ENCODE measurements at regions not wholly inside any gene's neighbourhood (a gene's known extent, or its start where the extent isn't known, plus 50 kb on each side); places are given as distances from the start of the nearest gene placed in this dataset.

DNA sequence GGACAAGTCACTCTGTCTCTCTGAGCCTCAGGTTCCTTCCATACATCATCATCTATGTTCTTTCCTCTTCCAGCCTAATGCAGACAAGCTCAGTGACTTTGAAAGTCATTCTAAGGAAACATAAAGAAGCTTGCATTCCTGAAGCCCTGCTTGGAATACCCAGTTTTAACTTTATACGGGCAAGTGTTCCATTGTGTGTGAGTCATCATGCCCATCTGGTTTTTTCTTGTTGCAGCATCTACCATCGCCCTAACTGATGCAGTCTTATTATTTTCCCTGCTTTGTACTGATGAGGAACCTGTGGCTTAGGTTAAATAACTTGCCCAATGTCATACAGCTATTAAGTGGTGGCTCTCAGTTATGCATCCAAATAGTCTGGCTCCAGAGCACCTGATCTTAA, 177.9 kb upstream of the RAI2 start:
- no peaks in the 10 kb centered on the region for H3K9me3 Mint-ChIP-seq (ENCODE audit: unreplicated experiment)
- peaks cover 6% of the 10 kb centered on the region for H3K27me3 Mint-ChIP-seq (ENCODE audit: insufficient read depth, unreplicated experiment)
- no peaks in the 10 kb centered on the region for H3K27me3 ChIP-seq (replicated peaks; ENCODE audit: control insufficient read depth, insufficient read depth, low read length)
- no peaks in the 10 kb centered on the region for H3K36me3 Mint-ChIP-seq (ENCODE audit: insufficient read depth, unreplicated experiment)
- no TSS peak for BruUV-seq (replicated peaks)
- CTCF ChIA-PET, result no interaction called here
- H3K9me3 ChIP-seq, result no peaks in the 10 kb centered on the region
- intact Hi-C loops (cut with micrococcal nuclease; ENCODE audit: unreplicated experiment), result no loop called here
- no peak overlapping the region for H3K27ac Mint-ChIP-seq (ENCODE audit: unreplicated experiment)
- H3K4me3 Mint-ChIP-seq (ENCODE audit: unreplicated experiment), result no peak overlapping the region
- H3K4me3 ChIP-seq (ENCODE audit: low read depth, low read length), result no peak overlapping the region
- no peaks in the 10 kb centered on the region for H3K4me1 Mint-ChIP-seq (ENCODE audit: low read depth, unreplicated experiment)
- POLR2A ChIA-PET, result no interaction called here
- H3K36me3 ChIP-seq (ENCODE audit: control insufficient read depth, insufficient read depth, low read length), result no peaks in the 10 kb centered on the region
- no peaks in the 10 kb centered on the region for H3K4me1 ChIP-seq
- no peak for DNase-seq
- TF ChIP-seq, protein P1, sequence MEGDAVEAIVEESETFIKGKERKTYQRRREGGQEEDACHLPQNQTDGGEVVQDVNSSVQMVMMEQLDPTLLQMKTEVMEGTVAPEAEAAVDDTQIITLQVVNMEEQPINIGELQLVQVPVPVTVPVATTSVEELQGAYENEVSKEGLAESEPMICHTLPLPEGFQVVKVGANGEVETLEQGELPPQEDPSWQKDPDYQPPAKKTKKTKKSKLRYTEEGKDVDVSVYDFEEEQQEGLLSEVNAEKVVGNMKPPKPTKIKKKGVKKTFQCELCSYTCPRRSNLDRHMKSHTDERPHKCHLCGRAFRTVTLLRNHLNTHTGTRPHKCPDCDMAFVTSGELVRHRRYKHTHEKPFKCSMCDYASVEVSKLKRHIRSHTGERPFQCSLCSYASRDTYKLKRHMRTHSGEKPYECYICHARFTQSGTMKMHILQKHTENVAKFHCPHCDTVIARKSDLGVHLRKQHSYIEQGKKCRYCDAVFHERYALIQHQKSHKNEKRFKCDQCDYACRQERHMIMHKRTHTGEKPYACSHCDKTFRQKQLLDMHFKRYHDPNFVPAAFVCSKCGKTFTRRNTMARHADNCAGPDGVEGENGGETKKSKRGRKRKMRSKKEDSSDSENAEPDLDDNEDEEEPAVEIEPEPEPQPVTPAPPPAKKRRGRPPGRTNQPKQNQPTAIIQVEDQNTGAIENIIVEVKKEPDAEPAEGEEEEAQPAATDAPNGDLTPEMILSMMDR (IDR thresholded peaks at IDR 0.05; ENCODE audit: insufficient read depth in 1 of 2, low read depth in 1 of 2, low read length in 1 of 2, severe bottlenecking in 1 of 2, unreplicated experiment in 1 of 2), result no peak

DNA sequence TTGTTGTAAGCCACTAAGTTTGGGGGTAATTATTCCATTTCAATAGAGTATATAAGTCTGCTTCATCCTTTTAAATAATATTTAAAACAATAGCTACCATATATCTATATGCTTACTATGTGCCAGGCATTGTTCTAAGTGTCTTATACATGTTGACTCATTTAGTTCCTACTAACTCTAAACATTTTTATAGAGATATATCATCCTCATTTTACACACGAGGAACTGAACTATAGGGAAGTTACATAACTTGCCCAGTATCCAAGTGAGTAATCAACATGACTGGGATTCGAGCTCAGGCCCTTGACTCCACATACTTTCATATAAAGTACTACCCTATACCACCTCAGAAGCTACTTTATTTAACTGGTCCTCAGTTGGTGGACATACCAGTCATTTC, 175.3 kb upstream of the RAI2 start:
- no peaks in the 10 kb centered on the region for H3K9me3 Mint-ChIP-seq (ENCODE audit: unreplicated experiment)
- H3K4me1 ChIP-seq, result no peaks in the 10 kb centered on the region
- H3K36me3 Mint-ChIP-seq (ENCODE audit: insufficient read depth, unreplicated experiment), result no peaks in the 10 kb centered on the region
- POLR2A ChIA-PET, result no interaction called here
- H3K4me1 Mint-ChIP-seq (ENCODE audit: low read depth, unreplicated experiment), result no peaks in the 10 kb centered on the region
- H3K36me3 ChIP-seq (ENCODE audit: control insufficient read depth, insufficient read depth, low read length), result no peaks in the 10 kb centered on the region
- no peak for DNase-seq
- CTCF ChIA-PET, result no interaction called here
- H3K4me3 Mint-ChIP-seq (ENCODE audit: unreplicated experiment), result no peak overlapping the region
- no peaks in the 10 kb centered on the region for H3K9me3 ChIP-seq
- H3K27ac Mint-ChIP-seq (ENCODE audit: unreplicated experiment), result no peak overlapping the region
- peaks cover 3% of the 10 kb centered on the region for H3K27me3 Mint-ChIP-seq (ENCODE audit: insufficient read depth, unreplicated experiment)
- no peak overlapping the region for H3K4me3 ChIP-seq (ENCODE audit: low read depth, low read length)
- TF ChIP-seq, protein P1 (IDR thresholded peaks at IDR 0.05; ENCODE audit: insufficient read depth in 1 of 2, low read depth in 1 of 2, low read length in 1 of 2, severe bottlenecking in 1 of 2, unreplicated experiment in 1 of 2), result no peak
- intact Hi-C loops (cut with micrococcal nuclease; ENCODE audit: unreplicated experiment), result no loop called here
- no TSS peak for BruUV-seq (replicated peaks)
- no peaks in the 10 kb centered on the region for H3K27me3 ChIP-seq (replicated peaks; ENCODE audit: control insufficient read depth, insufficient read depth, low read length)

DNA sequence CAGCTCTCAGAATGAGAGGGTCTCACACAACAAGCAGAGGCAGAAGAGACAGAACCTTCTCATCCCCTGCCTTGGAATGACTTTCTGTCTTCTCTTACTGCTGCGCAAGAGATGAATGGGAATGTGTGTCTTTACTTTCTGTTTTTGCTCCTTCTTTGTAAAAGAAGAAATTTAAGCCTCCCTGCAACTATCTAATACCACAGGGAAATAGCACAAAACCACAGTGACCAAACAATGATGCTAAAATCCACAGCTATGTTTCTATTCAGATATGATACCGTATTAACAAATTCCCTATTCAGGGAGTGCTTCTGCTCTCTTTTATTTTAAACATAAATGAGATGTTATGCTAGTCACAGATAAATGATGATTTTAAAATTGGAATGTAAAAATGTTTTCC, 173.8 kb upstream of the RAI2 start:
- no peaks in the 10 kb centered on the region for H3K36me3 ChIP-seq (ENCODE audit: control insufficient read depth, insufficient read depth, low read length)
- H3K4me1 ChIP-seq, result no peaks in the 10 kb centered on the region
- Mint-ChIP-seq H3K9me3 (ENCODE audit: unreplicated experiment) (no peaks in the 10 kb centered on the region), H3K4me1 (ENCODE audit: low read depth, unreplicated experiment) (no peaks in the 10 kb centered on the region), H3K4me3 (ENCODE audit: unreplicated experiment) (no peak overlapping the region), H3K27ac (ENCODE audit: unreplicated experiment) (no peak overlapping the region), H3K36me3 (ENCODE audit: insufficient read depth, unreplicated experiment) (no peaks in the 10 kb centered on the region), H3K27me3 (ENCODE audit: insufficient read depth, unreplicated experiment) (peaks cover 3% of the 10 kb centered on the region)
- no peak overlapping the region for H3K4me3 ChIP-seq (ENCODE audit: low read depth, low read length)
- H3K27me3 ChIP-seq (replicated peaks; ENCODE audit: control insufficient read depth, insufficient read depth, low read length), result no peaks in the 10 kb centered on the region
- H3K9me3 ChIP-seq, result no peaks in the 10 kb centered on the region
- DNase-seq, result no peak
- TF ChIP-seq, protein P1 (IDR thresholded peaks at IDR 0.05; ENCODE audit: insufficient read depth in 1 of 2, low read depth in 1 of 2, low read length in 1 of 2, severe bottlenecking in 1 of 2, unreplicated experiment in 1 of 2), result no peak
- intact Hi-C loops (cut with micrococcal nuclease; ENCODE audit: unreplicated experiment), result no loop called here
- BruUV-seq (replicated peaks), result no TSS peak
- POLR2A ChIA-PET, result no interaction called here
- CTCF ChIA-PET, result no interaction called here
